IMR-90 (cell line): ENCODE measurements at regions not wholly inside any gene's neighbourhood (a gene's known extent, or its start where the extent isn't known, plus 50 kb on each side); places are given as distances from the start of the nearest gene placed in this dataset.

Source experiments
- TF ChIP-seq, protein P1 (sequence below): conservative IDR thresholded peaks from 2 replicates; pipeline ENCODE4 v1.5.1; 2012; ENCODE audit warnings: mild to moderate bottlenecking, low read depth, low read length, improper control_type of control experiment
- TF ChIP-seq, protein P2 (sequence below): fragments of 150-350 bp; IDR thresholded peaks from 2 replicates; pipeline ENCODE4 v1.6.1; 2017; ENCODE audit warnings: mild to moderate bottlenecking, antibody characterized with exemption, low read length, low read depth

DNA sequence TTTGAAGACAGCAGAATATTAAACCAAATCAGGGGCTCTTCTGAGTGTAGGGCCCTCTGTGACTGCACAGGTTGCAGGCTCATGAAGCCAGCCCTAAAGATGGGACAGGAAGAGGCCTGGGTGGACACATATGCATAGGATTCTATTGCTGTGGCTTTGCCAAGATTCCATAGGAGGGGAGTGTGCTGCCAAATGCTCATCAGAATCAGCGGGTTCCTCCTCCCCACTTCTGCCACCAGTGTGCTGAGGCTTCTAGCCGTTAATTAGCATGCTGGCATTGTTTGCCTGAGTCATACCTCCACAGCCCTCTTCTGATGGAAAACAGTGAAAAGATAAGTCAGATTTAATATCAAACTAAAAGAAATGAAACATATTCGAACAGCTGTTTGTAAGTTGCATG lies 103.9 kb upstream of the TMEFF2 start:
- TF ChIP-seq, protein P1, sequence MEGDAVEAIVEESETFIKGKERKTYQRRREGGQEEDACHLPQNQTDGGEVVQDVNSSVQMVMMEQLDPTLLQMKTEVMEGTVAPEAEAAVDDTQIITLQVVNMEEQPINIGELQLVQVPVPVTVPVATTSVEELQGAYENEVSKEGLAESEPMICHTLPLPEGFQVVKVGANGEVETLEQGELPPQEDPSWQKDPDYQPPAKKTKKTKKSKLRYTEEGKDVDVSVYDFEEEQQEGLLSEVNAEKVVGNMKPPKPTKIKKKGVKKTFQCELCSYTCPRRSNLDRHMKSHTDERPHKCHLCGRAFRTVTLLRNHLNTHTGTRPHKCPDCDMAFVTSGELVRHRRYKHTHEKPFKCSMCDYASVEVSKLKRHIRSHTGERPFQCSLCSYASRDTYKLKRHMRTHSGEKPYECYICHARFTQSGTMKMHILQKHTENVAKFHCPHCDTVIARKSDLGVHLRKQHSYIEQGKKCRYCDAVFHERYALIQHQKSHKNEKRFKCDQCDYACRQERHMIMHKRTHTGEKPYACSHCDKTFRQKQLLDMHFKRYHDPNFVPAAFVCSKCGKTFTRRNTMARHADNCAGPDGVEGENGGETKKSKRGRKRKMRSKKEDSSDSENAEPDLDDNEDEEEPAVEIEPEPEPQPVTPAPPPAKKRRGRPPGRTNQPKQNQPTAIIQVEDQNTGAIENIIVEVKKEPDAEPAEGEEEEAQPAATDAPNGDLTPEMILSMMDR = no peak
- TF ChIP-seq, protein P2, sequence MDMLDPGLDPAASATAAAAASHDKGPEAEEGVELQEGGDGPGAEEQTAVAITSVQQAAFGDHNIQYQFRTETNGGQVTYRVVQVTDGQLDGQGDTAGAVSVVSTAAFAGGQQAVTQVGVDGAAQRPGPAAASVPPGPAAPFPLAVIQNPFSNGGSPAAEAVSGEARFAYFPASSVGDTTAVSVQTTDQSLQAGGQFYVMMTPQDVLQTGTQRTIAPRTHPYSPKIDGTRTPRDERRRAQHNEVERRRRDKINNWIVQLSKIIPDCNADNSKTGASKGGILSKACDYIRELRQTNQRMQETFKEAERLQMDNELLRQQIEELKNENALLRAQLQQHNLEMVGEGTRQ = no peak
